ENCODE measurements at regions not wholly inside any gene's neighbourhood (a gene's known extent, or its start where the extent isn't known, plus 50 kb on each side); places are given as distances from the start of the nearest gene placed in this dataset.

DNA sequence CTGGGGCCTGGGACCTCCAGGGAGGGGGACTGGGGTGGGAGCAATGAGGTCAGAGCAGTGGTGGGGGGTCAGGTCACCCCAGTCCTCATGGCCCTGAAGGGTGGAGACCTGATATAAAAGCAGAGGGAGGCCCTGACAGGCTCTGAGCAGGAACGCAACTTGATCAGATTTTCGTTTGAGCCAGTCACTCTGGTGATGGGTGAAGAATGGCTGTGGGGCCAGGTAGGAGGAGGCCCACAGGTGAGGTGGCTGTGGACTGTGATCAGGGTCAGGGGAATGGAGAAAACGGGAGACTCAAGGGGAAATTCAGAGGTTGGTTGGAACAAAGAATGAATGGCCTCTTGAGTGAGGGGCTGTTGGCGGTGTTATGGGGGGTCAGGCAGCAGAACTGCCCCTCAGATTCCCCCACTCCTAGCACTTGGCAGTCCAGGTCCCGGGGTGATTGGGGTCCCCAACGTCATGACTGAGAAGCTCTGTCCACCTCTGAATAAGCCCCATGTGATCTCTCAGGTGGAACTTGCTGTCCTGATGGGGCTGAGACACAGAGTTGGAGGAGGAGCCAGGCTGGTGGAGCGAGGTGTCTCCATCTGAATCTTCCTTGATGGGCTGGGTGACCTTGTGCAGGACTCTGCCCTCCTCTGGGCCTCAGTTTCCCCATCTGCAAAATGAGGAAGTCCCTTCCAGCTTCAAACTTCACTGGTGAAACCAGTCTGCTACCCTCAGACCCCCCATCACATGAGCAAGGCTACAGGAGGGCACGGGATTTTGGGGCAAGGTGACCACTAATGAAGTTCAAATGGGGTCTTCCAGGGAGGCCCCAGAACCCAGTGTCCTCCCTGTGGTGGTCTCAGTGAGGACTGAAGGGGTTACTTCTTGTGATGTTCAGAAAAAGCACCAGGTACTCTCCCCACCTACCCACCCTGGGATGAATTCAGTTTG lies 683.0 kb downstream of the MATN1 start:
- Histone ChIP-seq H3K27me3 (ENCODE audit: control insufficient read depth in 1 of 2, insufficient read depth in 2 of 2, low read length in 2 of 2) (peaks cover 0 to 3% of the 10 kb centered on the region in 2 donors), H3K9ac (ENCODE audit: low read length in 2 of 2) (no peak overlapping the region), H3K4me3 (ENCODE audit: low read length in 2 of 2) (no peak overlapping the region), H3K36me3 (ENCODE audit: control insufficient read depth in 2 of 2, insufficient read depth in 2 of 2, low read length in 2 of 2) (no peaks in the 10 kb centered on the region), H3K9me3 (ENCODE audit: control insufficient read depth in 2 of 2, low read length in 2 of 2) (no peaks in the 10 kb centered on the region), H3K4me1 (ENCODE audit: control insufficient read depth, insufficient read depth, low read length) (no peaks in the 10 kb centered on the region), H3K27ac (ENCODE audit: low read length) (no peak overlapping the region)

DNA sequence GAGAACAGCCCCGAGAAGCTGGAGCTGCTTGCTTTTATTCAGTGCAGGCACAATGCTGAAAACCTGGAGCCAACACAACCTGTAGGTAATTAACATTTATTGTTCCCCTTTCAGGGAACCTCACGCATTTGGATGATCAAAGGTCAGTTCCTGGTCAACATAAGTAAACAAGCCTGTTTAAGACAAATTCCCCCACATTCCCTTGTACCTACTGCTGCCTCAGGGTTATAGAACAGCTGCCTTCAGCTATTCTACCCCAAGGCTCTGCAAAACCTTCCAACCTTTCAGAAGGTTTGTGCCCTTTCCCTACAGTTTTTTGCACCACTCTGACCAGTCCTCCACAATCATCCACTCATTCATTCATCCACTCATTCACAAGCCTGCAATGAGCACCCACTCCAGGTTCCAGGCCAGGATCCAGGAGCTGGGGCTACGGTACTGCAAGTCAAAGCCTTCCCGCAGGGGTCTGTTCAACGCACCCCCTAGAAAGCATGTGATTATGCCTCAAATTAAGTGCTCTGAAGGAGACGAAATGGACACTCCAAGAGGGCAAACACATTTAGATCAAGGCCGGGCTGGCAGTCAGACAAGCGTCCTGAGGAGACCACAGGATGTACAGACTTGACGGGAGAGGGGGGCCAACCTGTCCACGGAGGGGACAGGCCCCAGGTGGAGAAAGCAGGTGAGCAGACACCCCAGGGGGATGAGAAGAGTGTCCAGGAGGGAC lies 683.9 kb downstream of the MATN1 start:
- Histone ChIP-seq H3K4me1 (ENCODE audit: control insufficient read depth, insufficient read depth, low read length) (no peaks in the 10 kb centered on the region), H3K4me3 (ENCODE audit: low read length in 2 of 2) (no peak overlapping the region), H3K9me3 (ENCODE audit: control insufficient read depth in 2 of 2, low read length in 2 of 2) (no peaks in the 10 kb centered on the region), H3K36me3 (ENCODE audit: control insufficient read depth in 2 of 2, insufficient read depth in 2 of 2, low read length in 2 of 2) (no peaks in the 10 kb centered on the region), H3K27me3 (ENCODE audit: control insufficient read depth in 1 of 2, insufficient read depth in 2 of 2, low read length in 2 of 2) (peaks cover 0 to 8% of the 10 kb centered on the region in 2 donors), H3K27ac (ENCODE audit: low read length) (no peak overlapping the region), H3K9ac (ENCODE audit: low read length in 2 of 2) (no peak overlapping the region)

DNA sequence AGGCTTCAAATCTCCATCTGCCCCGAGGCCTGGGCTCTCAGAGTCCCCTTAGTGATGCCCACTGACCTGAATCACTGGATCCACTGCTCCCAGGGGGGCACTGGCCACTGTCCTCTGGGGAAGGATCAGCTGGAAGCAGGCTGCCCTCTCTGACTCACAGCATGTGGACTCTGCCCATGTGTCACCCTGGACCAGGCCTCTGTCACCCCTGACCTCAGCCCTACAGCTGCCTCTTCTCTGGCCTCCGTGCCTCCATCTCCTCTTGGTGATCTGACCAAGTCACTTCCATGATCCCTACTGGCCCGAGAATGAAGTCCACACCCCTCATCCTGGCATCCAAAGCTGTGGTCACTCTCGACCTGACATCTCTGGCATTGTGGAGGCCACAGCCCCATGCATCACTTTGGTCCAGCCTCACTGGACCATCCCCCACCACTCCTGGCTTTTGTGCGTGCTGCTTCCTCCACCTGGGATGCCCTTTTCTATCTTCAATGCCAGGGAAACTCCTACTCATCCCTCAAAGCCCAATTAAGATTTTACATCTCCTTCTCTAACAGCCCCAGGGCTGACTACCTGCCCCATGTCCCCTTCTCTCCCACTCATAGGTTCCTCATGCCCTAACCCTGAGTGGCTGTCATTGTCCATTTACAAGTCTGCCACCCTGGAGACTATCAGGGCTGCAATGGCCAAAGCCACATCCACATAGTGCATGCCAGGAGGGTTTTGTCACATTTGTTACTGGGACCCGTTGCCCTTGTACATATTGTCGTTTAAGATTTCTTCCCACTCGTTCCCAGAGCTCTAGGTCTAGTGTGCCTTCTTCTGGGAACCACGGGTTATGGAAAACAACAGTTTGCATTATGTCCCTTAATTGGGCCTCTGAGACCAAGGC lies 685.0 kb downstream of the MATN1 start:
- no peak overlapping the region for H3K27ac ChIP-seq (ENCODE audit: low read length)
- H3K9me3 ChIP-seq (ENCODE audit: control insufficient read depth in 2 of 2, low read length in 2 of 2) = no peaks in the 10 kb centered on the region
- H3K27me3 ChIP-seq (ENCODE audit: control insufficient read depth in 1 of 2, insufficient read depth in 2 of 2, low read length in 2 of 2) = peaks cover 0 to 11% of the 10 kb centered on the region in 2 donors
- H3K4me3 ChIP-seq (ENCODE audit: low read length in 2 of 2) = no peak overlapping the region
- H3K9ac ChIP-seq (ENCODE audit: low read length in 2 of 2) = no peak overlapping the region
- no peaks in the 10 kb centered on the region for H3K4me1 ChIP-seq (ENCODE audit: control insufficient read depth, insufficient read depth, low read length)
- no peaks in the 10 kb centered on the region for H3K36me3 ChIP-seq (ENCODE audit: control insufficient read depth in 2 of 2, insufficient read depth in 2 of 2, low read length in 2 of 2)

DNA sequence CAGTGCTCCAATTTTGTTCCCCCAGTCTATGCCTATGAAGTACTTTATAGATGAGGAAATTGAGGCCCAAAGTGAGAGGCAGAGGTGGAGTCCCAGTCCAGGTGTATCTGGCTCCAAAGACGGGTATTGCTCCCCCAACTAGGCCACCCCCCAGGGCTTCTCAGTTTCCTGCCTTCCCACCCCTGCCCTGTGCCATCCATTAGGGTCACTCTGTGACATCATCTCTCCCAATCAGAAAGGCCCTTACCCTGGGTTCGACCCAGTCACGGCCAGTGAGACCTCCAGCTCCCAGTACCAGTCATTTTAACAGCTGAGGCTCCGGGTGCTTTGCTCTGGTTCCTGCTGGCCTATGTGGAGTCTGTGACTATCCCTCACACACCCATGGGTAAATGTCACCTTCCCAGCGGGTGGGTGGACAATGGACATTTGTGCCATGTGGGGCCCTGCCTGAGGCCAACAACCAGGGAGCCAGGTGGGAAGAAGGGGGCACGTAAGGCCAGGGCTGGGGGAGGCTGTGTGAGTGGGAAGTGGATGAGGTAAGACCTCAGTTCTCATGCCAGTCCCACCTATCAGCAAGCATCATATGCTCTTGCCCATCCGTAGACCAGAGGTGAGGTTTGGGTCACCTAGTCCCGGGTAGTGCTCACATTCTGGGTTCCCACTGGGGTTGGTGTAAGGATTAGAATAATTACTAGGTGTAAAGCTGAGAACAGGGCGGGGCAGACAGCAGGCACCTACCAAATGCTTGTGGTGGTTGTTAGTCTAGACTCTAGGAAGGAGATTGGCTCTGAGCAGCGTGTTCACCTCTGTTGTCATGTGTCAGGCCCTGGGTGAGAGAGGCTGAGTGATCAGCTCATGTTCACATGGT lies 685.9 kb downstream of the MATN1 start:
- H3K36me3 ChIP-seq (ENCODE audit: control insufficient read depth in 2 of 2, insufficient read depth in 2 of 2, low read length in 2 of 2) = no peaks in the 10 kb centered on the region
- H3K27ac ChIP-seq (ENCODE audit: low read length) = no peak overlapping the region
- no peak overlapping the region for H3K9ac ChIP-seq (ENCODE audit: low read length in 2 of 2)
- H3K27me3 ChIP-seq (ENCODE audit: control insufficient read depth in 1 of 2, insufficient read depth in 2 of 2, low read length in 2 of 2) = peaks cover 0 to 15% of the 10 kb centered on the region in 2 donors
- no peaks in the 10 kb centered on the region for H3K4me1 ChIP-seq (ENCODE audit: control insufficient read depth, insufficient read depth, low read length)
- no peaks in the 10 kb centered on the region for H3K9me3 ChIP-seq (ENCODE audit: control insufficient read depth in 2 of 2, low read length in 2 of 2)
- H3K4me3 ChIP-seq (ENCODE audit: low read length in 2 of 2) = no peak overlapping the region

DNA sequence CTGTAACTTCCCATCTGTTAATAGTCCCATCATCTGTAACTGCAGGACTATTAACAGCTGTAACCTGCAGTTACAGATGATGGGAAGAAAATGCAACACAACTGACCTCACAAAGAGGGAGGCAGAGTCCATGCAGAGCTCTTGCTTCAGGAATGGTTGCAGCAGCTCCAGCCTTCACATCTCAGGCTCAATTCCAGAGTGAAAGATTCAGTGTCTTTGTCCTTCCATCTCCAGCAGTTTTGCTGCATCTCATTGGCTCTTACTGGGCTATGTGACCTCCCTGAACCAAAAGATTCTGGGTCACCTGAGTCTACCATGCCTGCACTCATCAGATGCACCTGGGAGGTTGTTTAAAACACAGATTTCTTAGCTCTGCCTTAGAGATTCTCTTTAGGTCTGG lies 686.7 kb downstream of the MATN1 start:
- no peak overlapping the region for H3K27ac ChIP-seq (ENCODE audit: low read length)
- H3K4me3 ChIP-seq (ENCODE audit: low read length in 2 of 2) = no peak overlapping the region
- no peak overlapping the region for H3K9ac ChIP-seq (ENCODE audit: low read length in 2 of 2)

DNA sequence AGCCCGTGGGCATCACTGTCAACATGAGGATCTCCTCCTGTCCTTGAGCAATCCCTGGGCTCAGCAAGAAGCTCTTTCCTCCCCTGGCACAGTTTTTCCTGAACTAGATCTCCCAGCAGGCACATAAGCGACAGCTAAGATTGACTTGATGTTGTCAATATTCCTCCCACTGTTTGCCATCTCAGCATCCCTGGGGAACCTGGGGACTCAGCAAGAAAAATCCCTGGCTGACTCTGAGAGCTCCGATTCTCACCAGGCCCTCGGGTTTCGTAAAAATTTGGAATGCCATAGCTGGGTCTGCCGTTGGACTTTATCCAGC lies 687.2 kb downstream of the MATN1 start:
- Histone ChIP-seq H3K4me1 (ENCODE audit: control insufficient read depth, insufficient read depth, low read length) (no peaks in the 10 kb centered on the region), H3K27me3 (ENCODE audit: control insufficient read depth in 1 of 2, insufficient read depth in 2 of 2, low read length in 2 of 2) (peaks cover 3 to 15% of the 10 kb centered on the region in 2 donors), H3K27ac (ENCODE audit: low read length) (no peak overlapping the region), H3K36me3 (ENCODE audit: control insufficient read depth in 2 of 2, insufficient read depth in 2 of 2, low read length in 2 of 2) (no peaks in the 10 kb centered on the region), H3K9me3 (ENCODE audit: control insufficient read depth in 2 of 2, low read length in 2 of 2) (no peaks in the 10 kb centered on the region), H3K9ac (ENCODE audit: low read length in 2 of 2) (no peak overlapping the region), H3K4me3 (ENCODE audit: low read length in 2 of 2) (no peak overlapping the region)

More for the DNA sequence above, 686.7 kb downstream of the MATN1 start:
- no peaks in the 10 kb centered on the region for H3K4me1 ChIP-seq (ENCODE audit: control insufficient read depth, insufficient read depth, low read length)
- no peaks in the 10 kb centered on the region for H3K9me3 ChIP-seq (ENCODE audit: control insufficient read depth in 2 of 2, low read length in 2 of 2)
- H3K27me3 ChIP-seq (ENCODE audit: control insufficient read depth in 1 of 2, insufficient read depth in 2 of 2, low read length in 2 of 2) = peaks cover 2 to 15% of the 10 kb centered on the region in 2 donors
- H3K36me3 ChIP-seq (ENCODE audit: control insufficient read depth in 2 of 2, insufficient read depth in 2 of 2, low read length in 2 of 2) = no peaks in the 10 kb centered on the region

DNA sequence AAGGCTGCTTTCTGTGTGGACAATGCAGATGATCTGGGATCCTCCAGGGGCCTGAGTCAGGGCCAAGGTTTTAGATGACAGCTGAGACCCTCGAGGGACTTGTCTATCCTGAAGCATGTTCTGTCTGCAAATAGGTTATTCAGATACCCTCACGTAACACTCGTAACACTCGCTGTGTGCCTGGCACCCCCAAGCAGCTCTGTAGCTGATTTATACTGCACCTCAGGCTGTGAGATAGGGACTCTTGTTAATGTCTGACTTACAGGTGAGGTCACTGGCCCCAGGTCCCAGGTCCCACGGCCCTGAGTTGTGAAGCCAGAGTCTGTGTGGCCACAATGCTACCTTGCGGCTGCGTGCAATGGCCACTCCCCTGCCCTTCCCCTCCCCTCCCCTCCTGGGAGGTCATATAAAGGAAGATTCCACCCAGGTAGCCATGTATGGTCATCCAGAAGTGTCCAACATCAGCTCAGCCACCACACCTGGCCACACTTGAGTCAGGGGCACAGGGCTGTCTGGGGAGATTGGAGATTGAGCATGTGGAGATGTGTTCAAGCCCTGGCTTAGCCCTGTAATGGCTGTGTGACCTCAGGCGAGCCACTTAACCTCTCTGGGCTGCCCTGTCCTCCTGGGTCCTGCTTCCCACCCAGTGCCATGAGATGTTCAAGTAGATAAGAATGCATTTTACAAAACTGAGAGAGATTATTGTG lies 687.7 kb downstream of the MATN1 start:
- Histone ChIP-seq H3K27ac (ENCODE audit: low read length) (no peak overlapping the region), H3K4me3 (ENCODE audit: low read length in 2 of 2) (no peak overlapping the region), H3K9me3 (ENCODE audit: control insufficient read depth in 2 of 2, low read length in 2 of 2) (no peaks in the 10 kb centered on the region), H3K9ac (ENCODE audit: low read length in 2 of 2) (no peak overlapping the region), H3K36me3 (ENCODE audit: control insufficient read depth in 2 of 2, insufficient read depth in 2 of 2, low read length in 2 of 2) (no peaks in the 10 kb centered on the region), H3K27me3 (ENCODE audit: control insufficient read depth in 1 of 2, insufficient read depth in 2 of 2, low read length in 2 of 2) (peaks cover 3 to 15% of the 10 kb centered on the region in 2 donors), H3K4me1 (ENCODE audit: control insufficient read depth, insufficient read depth, low read length) (no peaks in the 10 kb centered on the region)

DNA sequence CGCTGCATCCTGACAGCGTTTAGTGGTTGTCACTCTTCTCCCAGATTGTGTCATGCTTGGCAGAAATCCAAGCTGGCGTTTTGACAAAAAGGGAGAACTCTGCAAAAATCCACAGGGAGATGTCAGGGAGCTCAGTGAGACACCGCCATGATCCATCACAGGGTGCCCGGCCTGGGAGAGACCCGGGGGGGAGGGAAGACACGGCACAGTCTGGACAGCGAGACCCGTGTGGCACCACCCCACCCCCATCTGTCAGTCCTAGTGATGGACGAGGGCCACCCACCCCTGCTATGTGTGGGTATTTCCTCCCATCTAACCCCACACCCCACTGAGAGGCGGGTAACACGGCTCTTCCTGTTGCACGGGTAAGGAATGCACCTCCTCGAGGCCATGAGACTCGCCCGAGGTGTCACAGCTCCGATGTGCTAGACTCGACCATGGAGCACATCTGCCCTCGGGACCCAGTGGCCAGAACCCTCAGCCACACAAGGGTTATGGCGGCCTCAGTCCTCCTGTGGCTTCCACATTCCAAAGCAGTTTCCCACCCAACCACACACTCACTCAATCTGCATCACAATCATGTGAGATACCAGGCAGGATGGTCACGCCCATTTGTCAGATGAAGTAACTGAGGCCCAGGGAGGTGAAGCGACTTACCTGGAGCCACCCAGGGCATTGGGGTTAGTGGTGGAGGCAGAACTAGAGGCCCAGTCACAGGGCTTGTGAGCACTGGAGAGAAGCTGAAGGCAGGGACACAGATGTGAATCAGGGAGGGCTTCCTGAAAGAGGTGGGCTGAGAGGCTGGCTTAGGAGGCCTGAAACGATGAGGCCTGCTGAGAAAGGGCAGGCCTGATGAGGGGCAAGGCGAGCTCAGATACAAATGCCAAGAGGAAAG lies 688.5 kb downstream of the MATN1 start:
- Histone ChIP-seq H3K27me3 (ENCODE audit: control insufficient read depth in 1 of 2, insufficient read depth in 2 of 2, low read length in 2 of 2) (peaks cover 3 to 15% of the 10 kb centered on the region in 2 donors), H3K36me3 (ENCODE audit: control insufficient read depth in 2 of 2, insufficient read depth in 2 of 2, low read length in 2 of 2) (no peaks in the 10 kb centered on the region), H3K4me3 (ENCODE audit: low read length in 2 of 2) (no peak overlapping the region), H3K9ac (ENCODE audit: low read length in 2 of 2) (no peak overlapping the region), H3K27ac (ENCODE audit: low read length) (no peak overlapping the region), H3K4me1 (ENCODE audit: control insufficient read depth, insufficient read depth, low read length) (no peaks in the 10 kb centered on the region), H3K9me3 (ENCODE audit: control insufficient read depth in 2 of 2, low read length in 2 of 2) (no peaks in the 10 kb centered on the region)

DNA sequence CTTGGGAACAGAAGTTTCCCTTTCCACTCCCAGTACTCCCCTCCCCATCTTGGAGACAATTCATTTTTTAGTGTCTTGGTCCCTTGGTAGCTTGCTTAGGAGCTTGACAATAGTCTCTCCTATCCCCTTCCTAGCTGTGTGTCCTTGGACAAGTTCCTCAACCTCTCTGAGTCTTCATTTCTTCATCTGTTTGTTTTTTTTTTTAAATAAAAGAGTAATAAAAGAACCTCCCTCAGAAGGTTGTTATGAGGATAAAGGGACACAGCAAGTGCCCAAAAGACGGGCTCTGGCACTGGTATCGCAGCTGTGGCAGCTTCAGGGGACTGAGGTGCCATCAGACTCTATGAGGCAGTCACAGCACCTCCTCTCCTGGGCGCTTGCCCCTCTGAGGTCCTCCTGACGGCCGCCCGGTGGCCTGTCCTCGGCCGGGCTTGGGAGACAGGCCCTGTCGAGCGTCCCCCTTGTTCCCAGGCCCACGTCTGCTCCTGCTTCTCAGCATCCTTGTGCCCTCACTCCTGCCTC lies 689.2 kb downstream of the MATN1 start:
- no peaks in the 10 kb centered on the region for H3K9me3 ChIP-seq (ENCODE audit: control insufficient read depth in 2 of 2, low read length in 2 of 2)
- H3K9ac ChIP-seq (ENCODE audit: low read length in 2 of 2) = no peak overlapping the region
- H3K4me1 ChIP-seq (ENCODE audit: control insufficient read depth, insufficient read depth, low read length) = no peaks in the 10 kb centered on the region
- H3K27ac ChIP-seq (ENCODE audit: low read length) = no peak overlapping the region
- no peaks in the 10 kb centered on the region for H3K36me3 ChIP-seq (ENCODE audit: control insufficient read depth in 2 of 2, insufficient read depth in 2 of 2, low read length in 2 of 2)
- no peak overlapping the region for H3K4me3 ChIP-seq (ENCODE audit: low read length in 2 of 2)
- H3K27me3 ChIP-seq (ENCODE audit: control insufficient read depth in 1 of 2, insufficient read depth in 2 of 2, low read length in 2 of 2) = peaks cover 3 to 15% of the 10 kb centered on the region in 2 donors
